ENCODE measurements at regions not wholly inside any gene's neighbourhood (a gene's known extent, or its start where the extent isn't known, plus 50 kb on each side); places are given as distances from the start of the nearest gene placed in this dataset.

- intact Hi-C loops (cut with micrococcal nuclease), result loop anchor here (5.0 kb wide), 1 partner anchor 290 kb away; no protein-coding TSS in a partner anchor
Observed at GRCh38 chr4:114072781-114073180, 93.3 kb upstream of the ARSJ start.

GRCh38 chr4:114076899-114077570 is 97.6 kb upstream of the ARSJ start:
- peaks cover 22% of the 10 kb centered on the region for H3K27me3 Mint-ChIP-seq
- H3K27ac Mint-ChIP-seq, result no peak overlapping the region
- no peaks in the 10 kb centered on the region for H3K36me3 Mint-ChIP-seq (ENCODE audit: low read depth)
- H3K4me1 Mint-ChIP-seq, result no peaks in the 10 kb centered on the region
- intact Hi-C loops (cut with micrococcal nuclease), result no loop called here
- no peak for DNase-seq
- no peak overlapping the region for H3K4me3 Mint-ChIP-seq
- H3K9me3 Mint-ChIP-seq, result no peaks in the 10 kb centered on the region

More at GRCh38 chr4:114072781-114073180, 93.3 kb upstream of the ARSJ start:
- Mint-ChIP-seq H3K9me3 (no peaks in the 10 kb centered on the region), H3K36me3 (ENCODE audit: low read depth) (no peaks in the 10 kb centered on the region), H3K27me3 (peaks cover 31% of the 10 kb centered on the region), H3K27ac (no peak overlapping the region), H3K4me1 (no peaks in the 10 kb centered on the region), H3K4me3 (no peak overlapping the region)
- DNase-seq, result no peak

GRCh38 chr4:114077610-114078009 is 98.2 kb upstream of the ARSJ start:
- no peaks in the 10 kb centered on the region for H3K9me3 Mint-ChIP-seq
- H3K4me1 Mint-ChIP-seq, result no peaks in the 10 kb centered on the region
- DNase-seq, result no peak
- no peak overlapping the region for H3K4me3 Mint-ChIP-seq
- intact Hi-C loops (cut with micrococcal nuclease), result no loop called here
- H3K27ac Mint-ChIP-seq, result no peak overlapping the region
- H3K36me3 Mint-ChIP-seq (ENCODE audit: low read depth), result no peaks in the 10 kb centered on the region
- peaks cover 18% of the 10 kb centered on the region for H3K27me3 Mint-ChIP-seq

GRCh38 chr4:114078636-114079035 is 99.2 kb upstream of the ARSJ start:
- intact Hi-C loops (cut with micrococcal nuclease), result no loop called here
- peaks cover 8% of the 10 kb centered on the region for H3K27me3 Mint-ChIP-seq
- no peak overlapping the region for H3K27ac Mint-ChIP-seq
- no peaks in the 10 kb centered on the region for H3K36me3 Mint-ChIP-seq (ENCODE audit: low read depth)
- no peak overlapping the region for H3K4me3 Mint-ChIP-seq
- H3K4me1 Mint-ChIP-seq, result no peaks in the 10 kb centered on the region
- no peaks in the 10 kb centered on the region for H3K9me3 Mint-ChIP-seq
- no peak for DNase-seq

- no peak overlapping the region for H3K4me3 Mint-ChIP-seq
- no peak for DNase-seq
- intact Hi-C loops (cut with micrococcal nuclease), result no loop called here
Observed at GRCh38 chr4:114081783-114082182, 102.3 kb upstream of the ARSJ start.

GRCh38 chr4:114082348-114082747 is 102.9 kb upstream of the ARSJ start:
- H3K9me3 Mint-ChIP-seq, result no peaks in the 10 kb centered on the region
- no peaks in the 10 kb centered on the region for H3K36me3 Mint-ChIP-seq (ENCODE audit: low read depth)
- DNase-seq, result no peak
- intact Hi-C loops (cut with micrococcal nuclease), result no loop called here
- no peak overlapping the region for H3K4me3 Mint-ChIP-seq
- no peaks in the 10 kb centered on the region for H3K4me1 Mint-ChIP-seq
- no peak overlapping the region for H3K27ac Mint-ChIP-seq
- peaks cover 4% of the 10 kb centered on the region for H3K27me3 Mint-ChIP-seq

More at GRCh38 chr4:114081783-114082182, 102.3 kb upstream of the ARSJ start:
- Mint-ChIP-seq H3K27me3 (peaks cover 4% of the 10 kb centered on the region), H3K4me1 (no peaks in the 10 kb centered on the region), H3K27ac (no peak overlapping the region), H3K9me3 (no peaks in the 10 kb centered on the region), H3K36me3 (ENCODE audit: low read depth) (no peaks in the 10 kb centered on the region)

GRCh38 chr4:114085611-114086345 is 106.3 kb upstream of the ARSJ start:
- Mint-ChIP-seq H3K36me3 (ENCODE audit: low read depth) (no peaks in the 10 kb centered on the region), H3K4me3 (no peak overlapping the region), H3K9me3 (no peaks in the 10 kb centered on the region), H3K4me1 (no peaks in the 10 kb centered on the region), H3K27me3 (peaks cover 9% of the 10 kb centered on the region), H3K27ac (no peak overlapping the region)
- intact Hi-C loops (cut with micrococcal nuclease), result no loop called here
- no peak for DNase-seq

- H3K9me3 Mint-ChIP-seq, result no peaks in the 10 kb centered on the region
- intact Hi-C loops (cut with micrococcal nuclease), result no loop called here
- H3K27me3 Mint-ChIP-seq, result peaks cover 9% of the 10 kb centered on the region
Observed at GRCh38 chr4:114087596-114088230, 108.3 kb upstream of the ARSJ start.

GRCh38 chr4:114088481-114088880 is 109.0 kb upstream of the ARSJ start:
- Mint-ChIP-seq H3K4me3 (no peak overlapping the region), H3K27ac (no peak overlapping the region), H3K27me3 (peaks cover 9% of the 10 kb centered on the region), H3K36me3 (ENCODE audit: low read depth) (no peaks in the 10 kb centered on the region), H3K4me1 (no peaks in the 10 kb centered on the region), H3K9me3 (no peaks in the 10 kb centered on the region)
- DNase-seq, result no peak
- intact Hi-C loops (cut with micrococcal nuclease), result no loop called here

More at GRCh38 chr4:114087596-114088230, 108.3 kb upstream of the ARSJ start:
- no peak overlapping the region for H3K27ac Mint-ChIP-seq
- no peaks in the 10 kb centered on the region for H3K36me3 Mint-ChIP-seq (ENCODE audit: low read depth)
- H3K4me1 Mint-ChIP-seq, result no peaks in the 10 kb centered on the region
- no peak overlapping the region for H3K4me3 Mint-ChIP-seq
- DNase-seq, result no peak

- H3K4me1 Mint-ChIP-seq, result no peaks in the 10 kb centered on the region
- H3K4me3 Mint-ChIP-seq, result no peak overlapping the region
- H3K27me3 Mint-ChIP-seq, result peaks cover 6% of the 10 kb centered on the region
- no peak for DNase-seq
- H3K27ac Mint-ChIP-seq, result no peak overlapping the region
- intact Hi-C loops (cut with micrococcal nuclease), result no loop called here
- H3K36me3 Mint-ChIP-seq (ENCODE audit: low read depth), result no peaks in the 10 kb centered on the region
- H3K9me3 Mint-ChIP-seq, result no peaks in the 10 kb centered on the region
Observed at GRCh38 chr4:114091546-114091945, 112.1 kb upstream of the ARSJ start.

- H3K4me3 Mint-ChIP-seq, result no peak overlapping the region
- H3K9me3 Mint-ChIP-seq, result no peaks in the 10 kb centered on the region
- DNase-seq, result no peak
- no peaks in the 10 kb centered on the region for H3K4me1 Mint-ChIP-seq
- peaks cover 4% of the 10 kb centered on the region for H3K27me3 Mint-ChIP-seq
- no peak overlapping the region for H3K27ac Mint-ChIP-seq
- no peaks in the 10 kb centered on the region for H3K36me3 Mint-ChIP-seq (ENCODE audit: low read depth)
- intact Hi-C loops (cut with micrococcal nuclease), result no loop called here
Observed at GRCh38 chr4:114093221-114093715, 113.8 kb upstream of the ARSJ start.

GRCh38 chr4:114100288-114101031 is 121.0 kb upstream of the ARSJ start:
- no peaks in the 10 kb centered on the region for H3K4me1 Mint-ChIP-seq
- H3K36me3 Mint-ChIP-seq (ENCODE audit: low read depth), result no peaks in the 10 kb centered on the region
- intact Hi-C loops (cut with micrococcal nuclease), result no loop called here
- DNase-seq, result no peak
- H3K27ac Mint-ChIP-seq, result no peak overlapping the region
- peaks cover 2% of the 10 kb centered on the region for H3K27me3 Mint-ChIP-seq
- H3K9me3 Mint-ChIP-seq, result no peaks in the 10 kb centered on the region
- no peak overlapping the region for H3K4me3 Mint-ChIP-seq

- no peaks in the 10 kb centered on the region for H3K9me3 Mint-ChIP-seq
- no peak overlapping the region for H3K4me3 Mint-ChIP-seq
- DNase-seq, result no peak
- no peaks in the 10 kb centered on the region for H3K36me3 Mint-ChIP-seq (ENCODE audit: low read depth)
- no peaks in the 10 kb centered on the region for H3K4me1 Mint-ChIP-seq
- intact Hi-C loops (cut with micrococcal nuclease), result no loop called here
- peaks cover 5% of the 10 kb centered on the region for H3K27me3 Mint-ChIP-seq
- H3K27ac Mint-ChIP-seq, result no peak overlapping the region
Observed at GRCh38 chr4:114103908-114104307, 124.5 kb upstream of the ARSJ start.
